SU-DHL-6 (cell line): ENCODE measurements at regions not wholly inside any gene's neighbourhood (a gene's known extent, or its start where the extent isn't known, plus 50 kb on each side); places are given as distances from the start of the nearest gene placed in this dataset.

Experiments used
- H2AFZ ChIP-seq: fragments of 200-600 bp; sonication (generic); 2 replicates; pipeline ENCODE4 v1.6.1; 2014; ENCODE audit warnings: low read depth, mild to moderate bottlenecking, moderate library complexity, mixed read lengths, antibody characterized with exemption, low read length; ENCODE audit not compliant: severe bottlenecking
- H3F3A ChIP-seq: fragments of 200-600 bp; shearing (Covaris generic); 2 replicates; pipeline ENCODE4 v1.6.0; 2016; ENCODE audit warnings: antibody characterized with exemption, mild to moderate bottlenecking; ENCODE audit not compliant: insufficient read depth
- H3K27ac ChIP-seq: fragments of 200-600 bp; sonication (generic); 2 replicates; pipeline ENCODE4 v1.5.1; 2016; ENCODE audit warnings: low read depth, mild to moderate bottlenecking, low read length, moderate library complexity, mixed read lengths
- H3K27me3 ChIP-seq: fragments of 200-600 bp; sonication (generic), shearing (Covaris generic); 2 replicates; pipeline ENCODE4 v1.6.0; 2014; ENCODE audit warnings: mild to moderate bottlenecking, low read length
- H3K36me3 ChIP-seq: fragments of 200-600 bp; sonication (generic); 2 replicates; pipeline ENCODE4 v1.6.1; 2014; ENCODE audit warnings: mild to moderate bottlenecking, low read length, mixed read lengths
- H3K4me2 ChIP-seq: fragments of 300-600, 200-600 bp; shearing (Covaris generic), sonication (generic); 2 replicates; pipeline ENCODE4 v1.6.0; 2014; ENCODE audit warnings: low read length, low read depth, mild to moderate bottlenecking; ENCODE audit not compliant: poor library complexity, severe bottlenecking
- H3K4me3 ChIP-seq: fragments of 200-600 bp; sonication (generic); 2 replicates; pipeline ENCODE4 v1.5.1; 2014; ENCODE audit warnings: antibody characterized with exemption, low read length, mild to moderate bottlenecking, mixed read lengths; ENCODE audit not compliant: insufficient read depth, poor library complexity, severe bottlenecking
- H3K79me2 ChIP-seq: fragments of 200-600 bp; sonication (generic); 2 replicates; pipeline ENCODE4 v1.6.1; 2014; ENCODE audit warnings: mild to moderate bottlenecking, low read length, moderate library complexity; ENCODE audit not compliant: insufficient read depth
- H3K9ac ChIP-seq: fragments of 200-600 bp; sonication (generic); 2 replicates; pipeline ENCODE4 v1.7.0; 2014; ENCODE audit warnings: mild to moderate bottlenecking, low read length
- H3K9me2 ChIP-seq: fragments of 200-600 bp; sonication (generic); replicated peaks from 2 replicates; pipeline ENCODE4 v1.6.1; 2014; ENCODE audit warnings: low read length; ENCODE audit not compliant: insufficient read depth
- H3K9me3 ChIP-seq: fragments of 200-600 bp; sonication (generic); 2 replicates; pipeline ENCODE4 v1.6.1; 2014; ENCODE audit warnings: low read length, mixed read lengths; ENCODE audit not compliant: insufficient read depth
- H4K20me1 ChIP-seq: fragments of 200-600 bp; sonication (generic); 2 replicates; pipeline ENCODE4 v1.6.1; 2014; ENCODE audit warnings: low read depth, mild to moderate bottlenecking, antibody characterized with exemption, low read length, moderate library complexity, mixed read lengths
- CTCF ChIP-seq: fragments of 200-600 bp; sonication (generic); IDR thresholded peaks from one replicate; pipeline ENCODE4 v1.5.1; 2017; ENCODE audit warnings: antibody characterized with exemption, mild to moderate bottlenecking, low read length, moderate library complexity; ENCODE audit not compliant: insufficient read depth, poor library complexity, severe bottlenecking
- EZH2phosphoT487 ChIP-seq: fragments of 200-600 bp; sonication (generic), shearing (Covaris generic); conservative IDR thresholded peaks from 2 replicates; pipeline ENCODE4 v1.6.1; 2018; ENCODE audit warnings: mild to moderate bottlenecking, antibody characterized with exemption, low read length, moderate library complexity, mixed read lengths

GRCh38 chr15:81930582-81931369 is 115.0 kb downstream of the MEX3B start:
- no peaks in the 10 kb centered on the region for H3K9me3 ChIP-seq
- no peaks in the 10 kb centered on the region for H3K36me3 ChIP-seq
- H3K4me2 ChIP-seq = no peak overlapping the region
- no peak overlapping the region for H2AFZ ChIP-seq
- H3K79me2 ChIP-seq = no peaks in the 10 kb centered on the region
- H3K4me3 ChIP-seq = no peak overlapping the region
- H3K27me3 ChIP-seq = no peaks in the 10 kb centered on the region
- no peak overlapping the region for H3K27ac ChIP-seq
- no peaks in the 10 kb centered on the region for H4K20me1 ChIP-seq
- H3F3A ChIP-seq = no peaks in the 10 kb centered on the region
- no peak overlapping the region for H3K9ac ChIP-seq
- TF ChIP-seq CTCF (no peak), EZH2phosphoT487 (no peak)
- H3K9me2 ChIP-seq = no peaks in the 10 kb centered on the region

GRCh38 chr15:81929557-81929956 is 116.3 kb downstream of the MEX3B start:
- H3K9me3 ChIP-seq = no peaks in the 10 kb centered on the region
- no peak overlapping the region for H2AFZ ChIP-seq

DNA sequence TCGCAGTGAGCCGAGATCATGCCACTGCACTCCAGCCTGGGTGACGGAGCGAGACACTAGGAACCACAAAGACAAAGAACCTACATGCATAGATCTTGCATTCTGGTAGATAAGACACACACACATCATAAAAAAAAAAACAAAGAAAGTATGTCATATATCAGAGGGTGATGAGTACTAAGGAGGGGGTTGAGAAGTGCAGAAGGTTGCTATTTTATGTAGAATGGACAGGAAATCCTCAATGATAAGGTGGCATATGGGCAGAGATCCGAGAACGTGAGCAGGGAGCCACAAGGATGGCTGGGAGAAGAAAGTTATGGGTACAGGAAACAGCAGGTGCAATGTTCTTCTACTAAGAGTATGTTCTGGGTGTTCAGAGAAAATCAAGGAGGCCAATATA is 118.8 kb downstream of the MEX3B start:
- Histone ChIP-seq H3K27me3 (no peaks in the 10 kb centered on the region), H3K9me3 (no peaks in the 10 kb centered on the region), H3K36me3 (no peaks in the 10 kb centered on the region), H2AFZ (no peak overlapping the region), H3K27ac (no peak overlapping the region), H3K9ac (no peak overlapping the region), H3K4me3 (no peak overlapping the region), H3F3A (no peaks in the 10 kb centered on the region), H3K4me2 (no peak overlapping the region), H4K20me1 (no peaks in the 10 kb centered on the region), H3K9me2 (no peaks in the 10 kb centered on the region), H3K79me2 (no peaks in the 10 kb centered on the region)
- TF ChIP-seq EZH2phosphoT487 (no peak), CTCF (no peak)

More at GRCh38 chr15:81929557-81929956, 116.3 kb downstream of the MEX3B start:
- H3K27me3 ChIP-seq = no peaks in the 10 kb centered on the region
- H3K4me3 ChIP-seq = no peak overlapping the region
- no peaks in the 10 kb centered on the region for H3K9me2 ChIP-seq
- no peak for TF ChIP-seq CTCF
- no peak for TF ChIP-seq EZH2phosphoT487
- H4K20me1 ChIP-seq = no peaks in the 10 kb centered on the region
- no peak overlapping the region for H3K9ac ChIP-seq
- H3K79me2 ChIP-seq = no peaks in the 10 kb centered on the region
- H3K27ac ChIP-seq = no peak overlapping the region
- H3F3A ChIP-seq = no peaks in the 10 kb centered on the region
- no peak overlapping the region for H3K4me2 ChIP-seq
- no peaks in the 10 kb centered on the region for H3K36me3 ChIP-seq
